ENCODE measurements at regions not wholly inside any gene's neighbourhood (a gene's known extent, or its start where the extent isn't known, plus 50 kb on each side); places are given as distances from the start of the nearest gene placed in this dataset.

- TF ChIP-seq, protein P1, sequence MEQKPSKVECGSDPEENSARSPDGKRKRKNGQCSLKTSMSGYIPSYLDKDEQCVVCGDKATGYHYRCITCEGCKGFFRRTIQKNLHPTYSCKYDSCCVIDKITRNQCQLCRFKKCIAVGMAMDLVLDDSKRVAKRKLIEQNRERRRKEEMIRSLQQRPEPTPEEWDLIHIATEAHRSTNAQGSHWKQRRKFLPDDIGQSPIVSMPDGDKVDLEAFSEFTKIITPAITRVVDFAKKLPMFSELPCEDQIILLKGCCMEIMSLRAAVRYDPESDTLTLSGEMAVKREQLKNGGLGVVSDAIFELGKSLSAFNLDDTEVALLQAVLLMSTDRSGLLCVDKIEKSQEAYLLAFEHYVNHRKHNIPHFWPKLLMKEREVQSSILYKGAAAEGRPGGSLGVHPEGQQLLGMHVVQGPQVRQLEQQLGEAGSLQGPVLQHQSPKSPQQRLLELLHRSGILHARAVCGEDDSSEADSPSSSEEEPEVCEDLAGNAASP (IDR thresholded peaks at IDR 0.05) = no peak
- no peak for TF ChIP-seq MTA1 (IDR thresholded peaks at IDR 0.05; ENCODE audit: borderline replicate concordance)
- TF ChIP-seq GTF3C2 (IDR thresholded peaks at IDR 0.05; ENCODE audit: borderline replicate concordance, extremely low read depth, insufficient read length) = no peak
- no peak for TF ChIP-seq SMARCB1 (IDR thresholded peaks at IDR 0.05; ENCODE audit: insufficient read length, low read depth)
- no peak for TF ChIP-seq HDAC3 (IDR thresholded peaks at IDR 0.05; ENCODE audit: borderline replicate concordance, partially characterized antibody)
Observed at GRCh38 chr6:102994866-102995265, 1601.4 kb downstream of the GRIK2 start (continued).

DNA sequence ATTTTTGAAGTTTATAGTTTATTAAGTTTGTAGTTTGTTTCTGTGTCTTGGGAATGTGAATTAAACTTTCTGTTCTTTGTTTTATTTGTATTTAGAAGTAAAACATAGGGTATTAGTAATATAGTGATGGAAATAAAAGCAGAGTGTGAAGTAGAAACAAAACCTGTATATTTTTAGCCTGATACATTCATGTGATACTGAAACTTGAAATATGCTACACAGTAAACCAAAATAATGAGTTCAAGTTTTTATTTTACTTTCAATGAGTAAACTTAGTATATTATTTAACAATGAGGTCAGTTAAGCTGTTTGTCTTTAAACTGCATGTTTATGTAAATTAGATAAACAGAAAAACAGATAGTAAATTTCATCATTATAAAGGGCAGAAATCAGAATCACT lies 1592.6 kb downstream of the GRIK2 start:
- Histone ChIP-seq H3K4me2 (ENCODE audit: insufficient read depth, low read length) (no peak overlapping the region), H3K9me3 (replicated peaks; ENCODE audit: control insufficient read depth, insufficient read depth, low read depth, low read length) (no peaks in the 10 kb centered on the region), H3K4me3 (no peak overlapping the region), H3K36me3 (ENCODE audit: control insufficient read depth, insufficient read depth, low read length) (no peaks in the 10 kb centered on the region), H3K79me2 (ENCODE audit: control insufficient read depth, insufficient read depth, low read length) (no peaks in the 10 kb centered on the region), H3K4me1 (replicated peaks in 1 of 2; ENCODE audit: control insufficient read depth in 2 of 2, insufficient read depth in 2 of 2, low read length in 2 of 2) (no peaks in the 10 kb centered on the region), H2AFZ (ENCODE audit: low read depth, low read length) (no peak overlapping the region), H3K27me3 (ENCODE audit: control insufficient read depth in 2 of 2, insufficient read depth in 2 of 2, low read length in 2 of 2) (no peaks in the 10 kb centered on the region), H3K27ac (ENCODE audit: extremely low read depth, low read depth, low read length) (no peak overlapping the region), H4K20me1 (replicated peaks; ENCODE audit: control insufficient read depth, insufficient read depth, low read length) (no peaks in the 10 kb centered on the region), H3K9me1 (ENCODE audit: control insufficient read depth, insufficient read depth, low read length) (no peaks in the 10 kb centered on the region), H3K9ac (ENCODE audit: insufficient read depth in 1 of 2, low read depth in 2 of 2, low read length in 2 of 2) (no peak overlapping the region)
- POLR2A ChIA-PET = no interaction called here
- FAIRE-seq (no peak), DNase-seq (ENCODE audit: extremely low read depth in 1 of 4, low spot score in 3 of 4) (no peak), ATAC-seq (no peak)
- intact Hi-C loops (cut with micrococcal nuclease) = no loop called here
- in situ Hi-C loops (cut with MboI) = no loop called here
- CTCF ChIA-PET (ENCODE audit: low intra/inter-chr PET ratio) = no interaction called here
- no TSS peak for BruUV-seq (replicated peaks)
- TF ChIP-seq XRCC5 (IDR thresholded peaks at IDR 0.05; ENCODE audit: low read depth, low read length) (no peak), SMAD2 (IDR thresholded peaks at IDR 0.05; ENCODE audit: low read depth, low read length) (no peak), CLOCK (CRISPR knock-in tag; IDR thresholded peaks at IDR 0.05; ENCODE audit: borderline replicate concordance) (no peak), RBM17 (IDR thresholded peaks at IDR 0.05; ENCODE audit: borderline replicate concordance, low read depth, low read length) (no peak), EGR1 (conservative IDR thresholded peaks at IDR 0.05) (no peak), NONO (IDR thresholded peaks at IDR 0.05; ENCODE audit: low read depth in 2 of 2, low read length in 1 of 2) (no peak), KLF16 (IDR thresholded peaks at IDR 0.05) (no peak), ZNF830 (CRISPR knock-in tag; IDR thresholded peaks at IDR 0.05) (no peak), MCM5 (IDR thresholded peaks at IDR 0.05; ENCODE audit: low read depth) (no peak), NFATC3 (IDR thresholded peaks at IDR 0.05) (no peak), ZC3H11A (IDR thresholded peaks at IDR 0.05; ENCODE audit: low read depth, low read length) (no peak)
